HEK293 (cell line): ENCODE measurements at regions not wholly inside any gene's neighbourhood (a gene's known extent, or its start where the extent isn't known, plus 50 kb on each side); places are given as distances from the start of the nearest gene placed in this dataset.

Experiments used
- CTCF ChIA-PET: fragments of 350-600 bp; formaldehyde crosslinking; extraction: SDS; loops from one replicate; lab custom pipeline; 2021; ENCODE audit warnings: antibody characterized with exemption; lab: Yijun Ruan, JAX
- POLR2A ChIA-PET: fragments of 300-600 bp; formaldehyde crosslinking; extraction: SDS; loops from one replicate; lab custom pipeline; 2020; ENCODE audit warnings: antibody characterized with exemption, inconsistent platforms; lab: Yijun Ruan, JAX
- H3K27ac ChIP-seq: fragments of 200-500 bp; sonication (Bioruptor generic); 2 replicates; pipeline ENCODE4 v1.5.1; 2014; ENCODE audit warnings: low read depth, low read length, control low read depth, inconsistent platforms; ENCODE audit errors: extremely low read depth
- H3K36me3 ChIP-seq, 2 experiments: fragments of 200-500 bp in 1 of 2; sonication (Bioruptor generic) in 1 of 2; 1 replicate in 1 of 2; 2 replicates in 1 of 2; pipeline ENCODE4 v1.5.1; 2014 to 2017; ENCODE audit warnings: inconsistent platforms in 2 of 2, low read length in 2 of 2; ENCODE audit not compliant: control insufficient read depth in 2 of 2, insufficient read depth in 1 of 2
- H3K4me1 ChIP-seq: fragments of 200-500 bp; sonication (Bioruptor generic); 2 replicates; pipeline ENCODE4 v1.5.1; 2014; ENCODE audit warnings: mild to moderate bottlenecking, low read length, inconsistent platforms; ENCODE audit not compliant: control insufficient read depth, insufficient read depth
- H3K4me3 ChIP-seq: 2 replicates; pipeline ENCODE4 v1.5.1; 2011; ENCODE audit warnings: low read depth, mild to moderate bottlenecking, control low read depth, low read length, moderate library complexity
- H3K9me3 ChIP-seq: fragments of 200-500 bp; sonication (Bioruptor generic); 2 replicates; pipeline ENCODE4 v1.5.1; 2014; ENCODE audit warnings: low read depth, low read length, inconsistent platforms; ENCODE audit not compliant: control insufficient read depth, insufficient read depth
- GLIS2 ChIP-seq: fragments of 450-650 bp; formaldehyde crosslinking; IDR thresholded peaks from 2 replicates; pipeline ENCODE4 v1.5.1; 2016; ENCODE audit warnings: missing biosample characterization, missing genetic modification characterization
- IKZF3 ChIP-seq: fragments of 450-650 bp; IDR thresholded peaks from 2 replicates; pipeline ENCODE4 v1.5.0; 2018; ENCODE audit warnings: missing biosample characterization, mild to moderate bottlenecking, missing genetic modification characterization, moderate library complexity
- SP3 ChIP-seq: fragments of 450-650 bp; formaldehyde crosslinking; IDR thresholded peaks from 2 replicates; pipeline ENCODE4 v1.5.1; 2016; ENCODE audit warnings: missing biosample characterization, missing genetic modification characterization
- ZFHX2 ChIP-seq: fragments of 450-650 bp; formaldehyde crosslinking; conservative IDR thresholded peaks from 2 replicates; pipeline ENCODE4 v1.5.1; 2016; ENCODE audit warnings: missing biosample characterization, missing genetic modification characterization
- ZNF157 ChIP-seq: fragments of 450-650 bp; formaldehyde crosslinking; IDR thresholded peaks from 2 replicates; pipeline ENCODE4 v1.5.1; 2016; ENCODE audit warnings: missing biosample characterization, missing genetic modification characterization
- ZNF514 ChIP-seq: fragments of 450-650 bp; formaldehyde crosslinking; IDR thresholded peaks from 2 replicates; pipeline ENCODE4 v1.5.1; 2016; ENCODE audit warnings: missing biosample characterization, missing genetic modification characterization
- ZNF549 ChIP-seq: fragments of 450-650 bp; IDR thresholded peaks from 2 replicates; pipeline ENCODE4 v1.5.1; 2018; ENCODE audit warnings: missing biosample characterization, missing genetic modification characterization, mild to moderate bottlenecking, inconsistent platforms, moderate library complexity
- ZNF560 ChIP-seq: fragments of 450-650 bp; formaldehyde crosslinking; IDR thresholded peaks from 2 replicates; pipeline ENCODE4 v1.5.1; 2017; ENCODE audit warnings: missing biosample characterization, missing genetic modification characterization, borderline replicate concordance
- ZNF654 ChIP-seq: fragments of 450-650 bp; formaldehyde crosslinking; IDR thresholded peaks from 2 replicates; pipeline ENCODE4 v1.5.1; 2016; ENCODE audit warnings: low read depth, missing biosample characterization, missing genetic modification characterization
- ZNF785 ChIP-seq: fragments of 450-650 bp; formaldehyde crosslinking; IDR thresholded peaks from 2 replicates; pipeline ENCODE4 v1.5.1; 2016; ENCODE audit warnings: missing biosample characterization, missing genetic modification characterization
- ZNF830 ChIP-seq: fragments of 450-650 bp; IDR thresholded peaks from 2 replicates; pipeline ENCODE4 v1.5.0; 2018; ENCODE audit warnings: missing biosample characterization, missing genetic modification characterization, low read depth, mild to moderate bottlenecking, moderate library complexity
- ZNF843 ChIP-seq: fragments of 450-650 bp; formaldehyde crosslinking; IDR thresholded peaks from 2 replicates; pipeline ENCODE4 v1.5.1; 2016; ENCODE audit warnings: missing biosample characterization, missing genetic modification characterization
- TF ChIP-seq, protein P1 (sequence below): fragments of 450-650 bp; formaldehyde crosslinking; IDR thresholded peaks from 2 replicates; pipeline ENCODE4 v1.5.1; 2016; ENCODE audit warnings: missing biosample characterization, missing genetic modification characterization
- TF ChIP-seq, protein P2 (sequence below): fragments of 450-650 bp; formaldehyde crosslinking; conservative IDR thresholded peaks from 2 replicates; pipeline ENCODE4 v1.5.1; 2016; ENCODE audit warnings: low read depth, missing biosample characterization, missing genetic modification characterization
- TF ChIP-seq, protein P3 (sequence below): fragments of 450-650 bp; formaldehyde crosslinking; IDR thresholded peaks from 2 replicates; pipeline ENCODE4 v1.5.0; 2017; ENCODE audit warnings: missing biosample characterization, missing genetic modification characterization, borderline replicate concordance
- TF ChIP-seq, protein P4 (sequence below): fragments of 450-650 bp; formaldehyde crosslinking; IDR thresholded peaks from 2 replicates; pipeline ENCODE4 v1.5.1; 2017; ENCODE audit warnings: missing biosample characterization, mild to moderate bottlenecking, missing genetic modification characterization, moderate library complexity
- TF ChIP-seq, protein P5 (sequence below): fragments of 450-650 bp; IDR thresholded peaks from 2 replicates; pipeline ENCODE4 v1.5.1; 2018; ENCODE audit warnings: missing biosample characterization, missing genetic modification characterization

DNA sequence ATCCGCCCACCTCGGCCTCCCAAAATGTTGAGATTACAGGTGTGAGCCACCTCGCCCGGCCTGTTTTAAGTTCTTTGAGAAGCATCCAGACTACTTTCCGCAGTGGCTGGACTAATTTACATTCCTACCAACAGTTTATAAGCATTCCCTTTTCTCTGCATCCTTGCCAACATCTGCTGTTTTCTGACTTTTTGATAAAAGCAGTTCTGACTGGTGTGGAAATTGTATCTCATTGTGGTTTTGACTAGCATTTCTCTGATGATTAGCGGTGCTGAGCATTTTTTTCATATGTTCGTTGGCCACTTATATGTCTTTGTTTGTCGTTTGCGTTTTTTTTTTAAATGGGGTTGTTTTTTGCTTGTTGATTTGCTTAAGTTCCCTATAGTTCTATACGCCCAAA, 208.4 kb upstream of the DPPA4 start (continued):
- TF ChIP-seq, protein P1, sequence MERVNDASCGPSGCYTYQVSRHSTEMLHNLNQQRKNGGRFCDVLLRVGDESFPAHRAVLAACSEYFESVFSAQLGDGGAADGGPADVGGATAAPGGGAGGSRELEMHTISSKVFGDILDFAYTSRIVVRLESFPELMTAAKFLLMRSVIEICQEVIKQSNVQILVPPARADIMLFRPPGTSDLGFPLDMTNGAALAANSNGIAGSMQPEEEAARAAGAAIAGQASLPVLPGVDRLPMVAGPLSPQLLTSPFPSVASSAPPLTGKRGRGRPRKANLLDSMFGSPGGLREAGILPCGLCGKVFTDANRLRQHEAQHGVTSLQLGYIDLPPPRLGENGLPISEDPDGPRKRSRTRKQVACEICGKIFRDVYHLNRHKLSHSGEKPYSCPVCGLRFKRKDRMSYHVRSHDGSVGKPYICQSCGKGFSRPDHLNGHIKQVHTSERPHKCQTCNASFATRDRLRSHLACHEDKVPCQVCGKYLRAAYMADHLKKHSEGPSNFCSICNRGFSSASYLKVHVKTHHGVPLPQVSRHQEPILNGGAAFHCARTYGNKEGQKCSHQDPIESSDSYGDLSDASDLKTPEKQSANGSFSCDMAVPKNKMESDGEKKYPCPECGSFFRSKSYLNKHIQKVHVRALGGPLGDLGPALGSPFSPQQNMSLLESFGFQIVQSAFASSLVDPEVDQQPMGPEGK = no peak

DNA sequence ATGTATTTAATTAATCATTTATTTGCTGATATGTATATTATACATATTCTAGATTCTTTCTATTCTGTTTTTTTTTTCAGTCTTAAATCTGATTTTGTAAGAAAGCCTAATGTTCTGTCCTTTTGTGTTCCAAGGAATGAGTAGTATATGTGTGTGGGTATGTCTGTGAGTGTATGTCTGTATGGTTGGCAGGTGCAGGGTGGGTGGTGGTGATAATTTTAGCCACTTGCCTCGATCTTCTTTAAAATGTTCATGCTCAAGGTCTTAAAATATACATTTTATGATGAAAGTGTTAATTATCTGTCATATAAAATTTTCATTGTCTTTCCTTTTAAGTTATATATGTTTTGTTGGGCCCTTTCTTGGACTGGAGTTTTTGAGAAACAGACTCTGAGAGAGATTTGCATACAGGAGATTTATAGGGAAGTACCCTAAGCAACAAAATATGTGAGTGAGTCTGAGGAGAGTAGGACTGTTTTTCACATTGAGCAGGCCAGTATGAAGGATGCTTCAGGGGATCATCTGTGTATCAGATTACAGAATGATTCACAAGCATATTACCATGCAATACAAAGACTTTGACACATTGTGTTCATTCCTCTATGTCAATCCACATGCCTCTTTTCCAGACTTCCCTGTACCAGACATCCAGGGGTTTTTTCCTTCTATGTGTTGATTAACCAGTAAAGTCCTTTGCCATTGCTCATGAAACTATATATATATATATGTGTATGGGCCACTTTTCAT, 211.0 kb upstream of the DPPA4 start:
- ChIA-PET CTCF (no interaction called here), POLR2A (no interaction called here)
- Histone ChIP-seq H3K36me3 (no peaks in the 10 kb centered on the region), H3K27ac (no peak overlapping the region), H3K9me3 (no peaks in the 10 kb centered on the region), H3K4me3 (no peak overlapping the region), H3K4me1 (no peaks in the 10 kb centered on the region)
- TF ChIP-seq SP3 (tag by site-specific recombination) (no peak), ZNF830 (tag by site-specific recombination) (no peak), IKZF3 (tag by site-specific recombination) (no peak), ZNF560 (tag by site-specific recombination) (no peak), ZFHX2 (tag by site-specific recombination) (no peak), GLIS2 (tag by site-specific recombination) (no peak), ZNF843 (tag by site-specific recombination) (no peak), ZNF549 (tag by site-specific recombination) (no peak), ZNF157 (tag by site-specific recombination) (no peak), ZNF785 (tag by site-specific recombination) (no peak), ZNF514 (tag by site-specific recombination) (no peak), ZNF654 (tag by site-specific recombination) (no peak)
- TF ChIP-seq, protein P2, sequence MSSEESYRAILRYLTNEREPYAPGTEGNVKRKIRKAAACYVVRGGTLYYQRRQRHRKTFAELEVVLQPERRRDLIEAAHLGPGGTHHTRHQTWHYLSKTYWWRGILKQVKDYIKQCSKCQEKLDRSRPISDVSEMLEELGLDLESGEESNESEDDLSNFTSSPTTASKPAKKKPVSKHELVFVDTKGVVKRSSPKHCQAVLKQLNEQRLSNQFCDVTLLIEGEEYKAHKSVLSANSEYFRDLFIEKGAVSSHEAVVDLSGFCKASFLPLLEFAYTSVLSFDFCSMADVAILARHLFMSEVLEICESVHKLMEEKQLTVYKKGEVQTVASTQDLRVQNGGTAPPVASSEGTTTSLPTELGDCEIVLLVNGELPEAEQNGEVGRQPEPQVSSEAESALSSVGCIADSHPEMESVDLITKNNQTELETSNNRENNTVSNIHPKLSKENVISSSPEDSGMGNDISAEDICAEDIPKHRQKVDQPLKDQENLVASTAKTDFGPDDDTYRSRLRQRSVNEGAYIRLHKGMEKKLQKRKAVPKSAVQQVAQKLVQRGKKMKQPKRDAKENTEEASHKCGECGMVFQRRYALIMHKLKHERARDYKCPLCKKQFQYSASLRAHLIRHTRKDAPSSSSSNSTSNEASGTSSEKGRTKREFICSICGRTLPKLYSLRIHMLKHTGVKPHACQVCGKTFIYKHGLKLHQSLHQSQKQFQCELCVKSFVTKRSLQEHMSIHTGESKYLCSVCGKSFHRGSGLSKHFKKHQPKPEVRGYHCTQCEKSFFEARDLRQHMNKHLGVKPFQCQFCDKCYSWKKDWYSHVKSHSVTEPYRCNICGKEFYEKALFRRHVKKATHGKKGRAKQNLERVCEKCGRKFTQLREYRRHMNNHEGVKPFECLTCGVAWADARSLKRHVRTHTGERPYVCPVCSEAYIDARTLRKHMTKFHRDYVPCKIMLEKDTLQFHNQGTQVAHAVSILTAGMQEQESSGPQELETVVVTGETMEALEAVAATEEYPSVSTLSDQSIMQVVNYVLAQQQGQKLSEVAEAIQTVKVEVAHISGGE (tag by site-specific recombination) = no peak
- TF ChIP-seq, protein P1 = no peak
- TF ChIP-seq, protein P3, sequence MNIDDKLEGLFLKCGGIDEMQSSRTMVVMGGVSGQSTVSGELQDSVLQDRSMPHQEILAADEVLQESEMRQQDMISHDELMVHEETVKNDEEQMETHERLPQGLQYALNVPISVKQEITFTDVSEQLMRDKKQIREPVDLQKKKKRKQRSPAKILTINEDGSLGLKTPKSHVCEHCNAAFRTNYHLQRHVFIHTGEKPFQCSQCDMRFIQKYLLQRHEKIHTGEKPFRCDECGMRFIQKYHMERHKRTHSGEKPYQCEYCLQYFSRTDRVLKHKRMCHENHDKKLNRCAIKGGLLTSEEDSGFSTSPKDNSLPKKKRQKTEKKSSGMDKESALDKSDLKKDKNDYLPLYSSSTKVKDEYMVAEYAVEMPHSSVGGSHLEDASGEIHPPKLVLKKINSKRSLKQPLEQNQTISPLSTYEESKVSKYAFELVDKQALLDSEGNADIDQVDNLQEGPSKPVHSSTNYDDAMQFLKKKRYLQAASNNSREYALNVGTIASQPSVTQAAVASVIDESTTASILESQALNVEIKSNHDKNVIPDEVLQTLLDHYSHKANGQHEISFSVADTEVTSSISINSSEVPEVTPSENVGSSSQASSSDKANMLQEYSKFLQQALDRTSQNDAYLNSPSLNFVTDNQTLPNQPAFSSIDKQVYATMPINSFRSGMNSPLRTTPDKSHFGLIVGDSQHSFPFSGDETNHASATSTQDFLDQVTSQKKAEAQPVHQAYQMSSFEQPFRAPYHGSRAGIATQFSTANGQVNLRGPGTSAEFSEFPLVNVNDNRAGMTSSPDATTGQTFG (tag by site-specific recombination) = no peak
- TF ChIP-seq, protein P4, sequence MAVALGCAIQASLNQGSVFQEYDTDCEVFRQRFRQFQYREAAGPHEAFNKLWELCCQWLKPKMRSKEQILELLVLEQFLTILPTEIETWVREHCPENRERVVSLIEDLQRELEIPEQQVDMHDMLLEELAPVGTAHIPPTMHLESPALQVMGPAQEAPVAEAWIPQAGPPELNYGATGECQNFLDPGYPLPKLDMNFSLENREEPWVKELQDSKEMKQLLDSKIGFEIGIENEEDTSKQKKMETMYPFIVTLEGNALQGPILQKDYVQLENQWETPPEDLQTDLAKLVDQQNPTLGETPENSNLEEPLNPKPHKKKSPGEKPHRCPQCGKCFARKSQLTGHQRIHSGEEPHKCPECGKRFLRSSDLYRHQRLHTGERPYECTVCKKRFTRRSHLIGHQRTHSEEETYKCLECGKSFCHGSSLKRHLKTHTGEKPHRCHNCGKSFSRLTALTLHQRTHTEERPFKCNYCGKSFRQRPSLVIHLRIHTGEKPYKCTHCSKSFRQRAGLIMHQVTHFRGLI (tag by site-specific recombination) = no peak
- TF ChIP-seq, protein P5, sequence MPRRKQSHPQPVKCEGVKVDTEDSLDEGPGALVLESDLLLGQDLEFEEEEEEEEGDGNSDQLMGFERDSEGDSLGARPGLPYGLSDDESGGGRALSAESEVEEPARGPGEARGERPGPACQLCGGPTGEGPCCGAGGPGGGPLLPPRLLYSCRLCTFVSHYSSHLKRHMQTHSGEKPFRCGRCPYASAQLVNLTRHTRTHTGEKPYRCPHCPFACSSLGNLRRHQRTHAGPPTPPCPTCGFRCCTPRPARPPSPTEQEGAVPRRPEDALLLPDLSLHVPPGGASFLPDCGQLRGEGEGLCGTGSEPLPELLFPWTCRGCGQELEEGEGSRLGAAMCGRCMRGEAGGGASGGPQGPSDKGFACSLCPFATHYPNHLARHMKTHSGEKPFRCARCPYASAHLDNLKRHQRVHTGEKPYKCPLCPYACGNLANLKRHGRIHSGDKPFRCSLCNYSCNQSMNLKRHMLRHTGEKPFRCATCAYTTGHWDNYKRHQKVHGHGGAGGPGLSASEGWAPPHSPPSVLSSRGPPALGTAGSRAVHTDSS (tag by site-specific recombination) = no peak
- TF ChIP-seq, all 188 proteins: peak for 0
